ENCODE measurements at regions not wholly inside any gene's neighbourhood (a gene's known extent, or its start where the extent isn't known, plus 50 kb on each side); places are given as distances from the start of the nearest gene placed in this dataset.

- Histone ChIP-seq H3K36me3 (replicated peaks in 1 of 2; ENCODE audit: control insufficient read depth in 1 of 2, insufficient read depth in 2 of 2, low read length in 1 of 2) (no peaks in the 10 kb centered on the region), H2AFZ (ENCODE audit: low read depth) (no peak overlapping the region), H4K20me1 (ENCODE audit: insufficient read depth) (no peaks in the 10 kb centered on the region), H3K9ac (no peak overlapping the region), H3K79me2 (ENCODE audit: insufficient read depth) (no peaks in the 10 kb centered on the region), H3K4me2 (no peak overlapping the region), H3K27ac (ENCODE audit: low read depth in 2 of 2, low read length in 1 of 2) (peak overlapping the region in 1 of 2 experiments; percentile 98; a peak in 2 of 4 replicates), H3K9me2 (no peaks in the 10 kb centered on the region), H3K4me1 (ENCODE audit: control insufficient read depth in 1 of 2, insufficient read depth in 2 of 2, low read depth in 1 of 2, low read length in 1 of 2) (peaks cover 0 to 23% of the 10 kb centered on the region in 2 experiments; a peak in 3 of 4 replicates), H3K4me3 (ENCODE audit: low read depth in 2 of 2, low read length in 1 of 2) (no peak overlapping the region), H3F3A (replicated peaks; ENCODE audit: insufficient read depth) (no peaks in the 10 kb centered on the region), H3K27me3 (ENCODE audit: insufficient read depth) (no peaks in the 10 kb centered on the region), H3K9me3 (peaks cover 5% of the 10 kb centered on the region; the same call in 1 of the 2 replicates)
- TF ChIP-seq USF2 (IDR thresholded peaks at IDR 0.05; ENCODE audit: borderline replicate concordance, low read depth, low read length), result no peak
- TF ChIP-seq RAD21 (IDR thresholded peaks at IDR 0.05; ENCODE audit: low read length), result peak; percentile 47
- CTCF ChIA-PET, result interaction anchor here (0.6 to 3.8 kb wide), 8 partner anchors 10 to 318 kb away, joined by 3 to 17 read pairs (median 6); no protein-coding TSS in a partner anchor
- DNase-seq, result no peak
- 70% methylated on average over 3 of the region's 3 CpGs for WGBS (ENCODE audit: low lambda C conversion rate)
- POLR2A ChIA-PET, result interaction anchor here (1.0 to 3.4 kb wide), 3 partner anchors 11 to 242 kb away, joined by 5 to 29 read pairs (median 8); no protein-coding TSS in a partner anchor
These were observed 297.8 kb downstream of the SATB1 start for GRCh38 chr3:18127174-18127858.

- no peaks in the 10 kb centered on the region for H3K36me3 ChIP-seq (replicated peaks in 1 of 2; ENCODE audit: control insufficient read depth in 1 of 2, insufficient read depth in 2 of 2, low read length in 1 of 2)
- peaks cover 0 to 22% of the 10 kb centered on the region in 2 experiments; a peak in 3 of 4 replicates for H3K4me1 ChIP-seq (ENCODE audit: control insufficient read depth in 1 of 2, insufficient read depth in 2 of 2, low read depth in 1 of 2, low read length in 1 of 2)
- H4K20me1 ChIP-seq (ENCODE audit: insufficient read depth), result no peaks in the 10 kb centered on the region
- peak; percentile 46; the same call in 1 of the 2 replicates for TF ChIP-seq RCOR1 (IDR thresholded peaks at IDR 0.05; ENCODE audit: low read length)
- TF ChIP-seq CHD2 (IDR thresholded peaks at IDR 0.05; ENCODE audit: low read length, partially characterized antibody), result peak; percentile 51
- no peak for TF ChIP-seq FOSL2 (IDR thresholded peaks at IDR 0.05; ENCODE audit: borderline replicate concordance, low read depth)
- TF ChIP-seq SIN3A (IDR thresholded peaks at IDR 0.05; ENCODE audit: borderline replicate concordance, low read depth, low read length), result no peak
- TF ChIP-seq GATA2 (CRISPR knock-in tag; IDR thresholded peaks at IDR 0.05), result peak; percentile 91
- no peak for TF ChIP-seq RFX5 (IDR thresholded peaks at IDR 0.05; ENCODE audit: low read length)
- TF ChIP-seq EP300 (IDR thresholded peaks at IDR 0.05; ENCODE audit: borderline replicate concordance in 1 of 2, low read depth in 1 of 2, low read length in 1 of 2), result peak in 1 of 2 experiments; percentile 97; a peak in 2 of 4 replicates
- TF ChIP-seq TCF12 (IDR thresholded peaks at IDR 0.05), result peak; percentile 45
- no peak for TF ChIP-seq NRF1 (IDR thresholded peaks at IDR 0.05; ENCODE audit: low read depth, low read length)
- peak; percentile 18; the same call in 1 of the 2 replicates for TF ChIP-seq TEAD4 (IDR thresholded peaks at IDR 0.05; ENCODE audit: borderline replicate concordance, insufficient read depth)
- peak; percentile 46 for TF ChIP-seq RAD21 (IDR thresholded peaks at IDR 0.05; ENCODE audit: low read length)
- peak; percentile 20; the same call in 1 of the 2 replicates for TF ChIP-seq SMC3 (IDR thresholded peaks at IDR 0.05; ENCODE audit: low read depth, low read length)
- no peak for TF ChIP-seq NFIC (IDR thresholded peaks at IDR 0.05; ENCODE audit: borderline replicate concordance)
- peak; percentile 91 for TF ChIP-seq FOXJ3 (CRISPR knock-in tag; IDR thresholded peaks at IDR 0.05)
- TF ChIP-seq MXI1 (IDR thresholded peaks at IDR 0.05; ENCODE audit: low read depth, low read length), result no peak; the same call in 1 of the 2 replicates
- TF ChIP-seq, protein P1, sequence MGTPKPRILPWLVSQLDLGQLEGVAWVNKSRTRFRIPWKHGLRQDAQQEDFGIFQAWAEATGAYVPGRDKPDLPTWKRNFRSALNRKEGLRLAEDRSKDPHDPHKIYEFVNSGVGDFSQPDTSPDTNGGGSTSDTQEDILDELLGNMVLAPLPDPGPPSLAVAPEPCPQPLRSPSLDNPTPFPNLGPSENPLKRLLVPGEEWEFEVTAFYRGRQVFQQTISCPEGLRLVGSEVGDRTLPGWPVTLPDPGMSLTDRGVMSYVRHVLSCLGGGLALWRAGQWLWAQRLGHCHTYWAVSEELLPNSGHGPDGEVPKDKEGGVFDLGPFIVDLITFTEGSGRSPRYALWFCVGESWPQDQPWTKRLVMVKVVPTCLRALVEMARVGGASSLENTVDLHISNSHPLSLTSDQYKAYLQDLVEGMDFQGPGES (IDR thresholded peaks at IDR 0.05; ENCODE audit: low read depth, low read length), result no peak
- no peak for TF ChIP-seq GABPA (IDR thresholded peaks at IDR 0.05; ENCODE audit: low read depth)
- no peak for TF ChIP-seq FOXM1 (IDR thresholded peaks at IDR 0.05; ENCODE audit: low read depth)
- no peak overlapping the region for H3K4me2 ChIP-seq
- CTCF ChIA-PET, result interaction anchor here (1.1 to 3.8 kb wide), 7 partner anchors 12 to 318 kb away, joined by 3 to 17 read pairs (median 6); no protein-coding TSS in a partner anchor
- no peaks in the 10 kb centered on the region for H3K27me3 ChIP-seq (ENCODE audit: insufficient read depth)
- WGBS (ENCODE audit: low lambda C conversion rate), result 69% methylated on average over 4 of the region's 5 CpGs
- peaks cover 5% of the 10 kb centered on the region; the same call in 1 of the 2 replicates for H3K9me3 ChIP-seq
- H3F3A ChIP-seq (replicated peaks; ENCODE audit: insufficient read depth), result no peaks in the 10 kb centered on the region
- peak overlapping the region in 1 of 2 experiments; percentile 98; a peak in 2 of 4 replicates for H3K27ac ChIP-seq (ENCODE audit: low read depth in 2 of 2, low read length in 1 of 2)
- POLR2A ChIA-PET, result interaction anchor here (1.0 to 3.4 kb wide), 3 partner anchors 11 to 242 kb away, joined by 5 to 29 read pairs (median 8); no protein-coding TSS in a partner anchor
- peak; percentile 72 for DNase-seq
- no peaks in the 10 kb centered on the region for H3K79me2 ChIP-seq (ENCODE audit: insufficient read depth)
- H2AFZ ChIP-seq (ENCODE audit: low read depth), result 0 out of 2 replicates have a peak overlapping the region, but pooled peaks have one; percentile 16
- H3K4me3 ChIP-seq (ENCODE audit: low read depth in 2 of 2, low read length in 1 of 2), result no peak overlapping the region
- no peak overlapping the region for H3K9ac ChIP-seq
- H3K9me2 ChIP-seq, result no peaks in the 10 kb centered on the region
These were observed 298.4 kb downstream of the SATB1 start for GRCh38 chr3:18126772-18127171.

Measured in SK-N-SH (cell line).